ENCODE measurements at regions not wholly inside any gene's neighbourhood (a gene's known extent, or its start where the extent isn't known, plus 50 kb on each side); places are given as distances from the start of the nearest gene placed in this dataset.

DNA sequence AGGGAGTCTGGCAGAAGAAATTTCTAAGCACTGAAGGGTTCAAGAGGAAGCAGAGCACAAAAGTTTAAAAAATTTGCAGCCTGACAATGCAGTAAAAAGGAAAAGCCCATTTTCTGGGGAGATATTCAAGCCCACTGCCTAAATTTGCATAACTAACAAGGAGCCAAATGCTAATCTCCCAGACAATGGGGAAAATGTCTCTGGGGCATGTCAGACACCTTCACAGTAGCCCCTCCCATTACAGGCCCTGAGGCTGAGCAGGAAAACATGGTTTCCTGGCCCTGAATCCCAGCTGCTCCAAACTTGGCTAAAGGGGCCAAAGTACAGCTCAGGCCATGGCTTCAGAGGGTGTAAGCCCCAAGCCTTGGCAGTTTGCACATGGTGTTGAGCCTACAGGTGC is 908.5 kb upstream of the MANEA start:
- no peak for TF ChIP-seq NFIC (IDR thresholded peaks at IDR 0.05)
- TF ChIP-seq, protein P1, sequence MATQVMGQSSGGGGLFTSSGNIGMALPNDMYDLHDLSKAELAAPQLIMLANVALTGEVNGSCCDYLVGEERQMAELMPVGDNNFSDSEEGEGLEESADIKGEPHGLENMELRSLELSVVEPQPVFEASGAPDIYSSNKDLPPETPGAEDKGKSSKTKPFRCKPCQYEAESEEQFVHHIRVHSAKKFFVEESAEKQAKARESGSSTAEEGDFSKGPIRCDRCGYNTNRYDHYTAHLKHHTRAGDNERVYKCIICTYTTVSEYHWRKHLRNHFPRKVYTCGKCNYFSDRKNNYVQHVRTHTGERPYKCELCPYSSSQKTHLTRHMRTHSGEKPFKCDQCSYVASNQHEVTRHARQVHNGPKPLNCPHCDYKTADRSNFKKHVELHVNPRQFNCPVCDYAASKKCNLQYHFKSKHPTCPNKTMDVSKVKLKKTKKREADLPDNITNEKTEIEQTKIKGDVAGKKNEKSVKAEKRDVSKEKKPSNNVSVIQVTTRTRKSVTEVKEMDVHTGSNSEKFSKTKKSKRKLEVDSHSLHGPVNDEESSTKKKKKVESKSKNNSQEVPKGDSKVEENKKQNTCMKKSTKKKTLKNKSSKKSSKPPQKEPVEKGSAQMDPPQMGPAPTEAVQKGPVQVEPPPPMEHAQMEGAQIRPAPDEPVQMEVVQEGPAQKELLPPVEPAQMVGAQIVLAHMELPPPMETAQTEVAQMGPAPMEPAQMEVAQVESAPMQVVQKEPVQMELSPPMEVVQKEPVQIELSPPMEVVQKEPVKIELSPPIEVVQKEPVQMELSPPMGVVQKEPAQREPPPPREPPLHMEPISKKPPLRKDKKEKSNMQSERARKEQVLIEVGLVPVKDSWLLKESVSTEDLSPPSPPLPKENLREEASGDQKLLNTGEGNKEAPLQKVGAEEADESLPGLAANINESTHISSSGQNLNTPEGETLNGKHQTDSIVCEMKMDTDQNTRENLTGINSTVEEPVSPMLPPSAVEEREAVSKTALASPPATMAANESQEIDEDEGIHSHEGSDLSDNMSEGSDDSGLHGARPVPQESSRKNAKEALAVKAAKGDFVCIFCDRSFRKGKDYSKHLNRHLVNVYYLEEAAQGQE (IDR thresholded peaks at IDR 0.05; ENCODE audit: low read depth) = no peak
- no peak for TF ChIP-seq ZBTB7A (IDR thresholded peaks at IDR 0.05; ENCODE audit: low read depth)
- no peak for TF ChIP-seq FOXM1 (IDR thresholded peaks at IDR 0.05; ENCODE audit: borderline replicate concordance, low read depth)
- no peak for TF ChIP-seq TEAD4 (IDR thresholded peaks at IDR 0.05)
- TF ChIP-seq, protein P2, sequence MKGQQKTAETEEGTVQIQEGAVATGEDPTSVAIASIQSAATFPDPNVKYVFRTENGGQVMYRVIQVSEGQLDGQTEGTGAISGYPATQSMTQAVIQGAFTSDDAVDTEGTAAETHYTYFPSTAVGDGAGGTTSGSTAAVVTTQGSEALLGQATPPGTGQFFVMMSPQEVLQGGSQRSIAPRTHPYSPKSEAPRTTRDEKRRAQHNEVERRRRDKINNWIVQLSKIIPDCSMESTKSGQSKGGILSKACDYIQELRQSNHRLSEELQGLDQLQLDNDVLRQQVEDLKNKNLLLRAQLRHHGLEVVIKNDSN (IDR thresholded peaks at IDR 0.05) = no peak
- TF ChIP-seq YY1 (IDR thresholded peaks at IDR 0.05; ENCODE audit: low read depth) = no peak
- no peak for TF ChIP-seq CEBPB (IDR thresholded peaks at IDR 0.05)
- no peak for TF ChIP-seq CREB1 (IDR thresholded peaks at IDR 0.05; ENCODE audit: low read depth)
- no peak for TF ChIP-seq TCF12 (IDR thresholded peaks at IDR 0.05; ENCODE audit: low read depth)
- TF ChIP-seq EP300 (IDR thresholded peaks at IDR 0.05; ENCODE audit: borderline replicate concordance) = no peak
- TF ChIP-seq, protein P3, sequence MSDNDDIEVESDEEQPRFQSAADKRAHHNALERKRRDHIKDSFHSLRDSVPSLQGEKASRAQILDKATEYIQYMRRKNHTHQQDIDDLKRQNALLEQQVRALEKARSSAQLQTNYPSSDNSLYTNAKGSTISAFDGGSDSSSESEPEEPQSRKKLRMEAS (IDR thresholded peaks at IDR 0.05) = no peak
- no peak for TF ChIP-seq TAF1 (IDR thresholded peaks at IDR 0.05; ENCODE audit: low read depth)
- no peak for TF ChIP-seq RAD21 (IDR thresholded peaks at IDR 0.05; ENCODE audit: low read depth)
- TF ChIP-seq EGR1 (IDR thresholded peaks at IDR 0.05) = no peak

DNA sequence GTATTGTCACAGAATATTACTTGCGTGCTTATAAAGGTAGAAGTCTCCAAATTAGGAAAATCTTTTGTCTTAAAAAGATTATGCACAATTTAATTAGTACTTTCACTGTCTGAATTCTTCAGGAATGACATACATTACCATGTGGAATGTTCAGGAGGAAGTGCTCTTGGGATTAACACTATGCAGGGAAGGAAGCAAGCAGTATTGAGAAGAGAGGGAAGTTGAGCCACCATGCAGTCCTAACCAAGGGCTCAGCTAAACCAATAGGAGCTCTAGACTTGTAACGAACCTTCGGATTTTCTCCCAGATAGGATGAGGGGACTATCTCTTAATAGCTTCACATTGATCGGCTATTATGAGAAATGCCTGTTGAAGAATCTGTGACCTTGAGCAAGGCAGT is 918.4 kb upstream of the MANEA start:
- no peak for TF ChIP-seq EP300 (IDR thresholded peaks at IDR 0.05; ENCODE audit: borderline replicate concordance)

DNA sequence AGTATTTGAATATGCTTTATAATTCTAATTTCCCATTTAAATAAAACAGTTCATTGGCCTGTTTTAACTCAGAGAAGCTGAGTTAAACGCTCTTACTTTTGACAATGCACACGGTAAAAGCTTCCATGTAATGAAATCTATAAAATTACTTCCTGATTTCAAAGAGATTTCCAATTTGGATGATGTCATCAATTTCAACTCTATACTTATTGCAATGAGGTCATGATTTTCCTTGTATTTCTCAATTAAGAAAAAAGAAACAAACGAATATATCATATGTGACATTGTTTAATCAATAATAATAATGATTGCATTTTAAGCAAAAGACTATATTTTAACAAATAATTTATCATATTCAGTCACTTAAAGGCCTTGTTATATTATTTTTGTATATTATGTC is 926.1 kb upstream of the MANEA start:
- no peak for TF ChIP-seq ZBTB7A (IDR thresholded peaks at IDR 0.05; ENCODE audit: low read depth)
- no peak for TF ChIP-seq TCF12 (IDR thresholded peaks at IDR 0.05; ENCODE audit: low read depth)
- no peak for TF ChIP-seq CEBPB (IDR thresholded peaks at IDR 0.05)
- no peak for TF ChIP-seq TEAD4 (IDR thresholded peaks at IDR 0.05)
- no peak for TF ChIP-seq FOXM1 (IDR thresholded peaks at IDR 0.05; ENCODE audit: borderline replicate concordance, low read depth)
- no peak for TF ChIP-seq YY1 (IDR thresholded peaks at IDR 0.05; ENCODE audit: low read depth)
- TF ChIP-seq EP300 (IDR thresholded peaks at IDR 0.05; ENCODE audit: borderline replicate concordance) = no peak
- TF ChIP-seq TAF1 (IDR thresholded peaks at IDR 0.05; ENCODE audit: low read depth) = no peak

DNA sequence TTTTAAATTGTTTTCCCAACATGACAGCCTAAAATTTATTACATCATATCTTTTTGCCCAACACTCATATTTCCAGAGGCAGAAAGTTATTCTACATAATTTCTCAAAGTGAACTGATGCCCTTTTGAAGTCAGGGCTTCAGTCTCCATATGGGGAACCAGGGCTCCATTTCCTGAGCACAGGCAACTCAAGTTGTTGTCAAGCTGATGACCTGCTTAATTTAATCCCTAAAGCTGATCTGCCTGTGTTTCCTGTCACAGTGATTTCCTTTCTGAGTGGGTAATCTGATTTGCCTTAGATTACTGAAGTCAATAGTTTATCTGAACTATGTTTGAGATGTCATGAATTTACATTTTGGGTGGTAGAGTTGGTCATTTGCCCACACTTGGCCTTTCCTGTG is 932.1 kb upstream of the MANEA start:
- TF ChIP-seq EP300 (IDR thresholded peaks at IDR 0.05; ENCODE audit: borderline replicate concordance) (no peak), CEBPB (IDR thresholded peaks at IDR 0.05) (no peak), RAD21 (IDR thresholded peaks at IDR 0.05; ENCODE audit: low read depth) (no peak), NFIC (IDR thresholded peaks at IDR 0.05) (no peak), TAF1 (IDR thresholded peaks at IDR 0.05; ENCODE audit: low read depth) (no peak)
- TF ChIP-seq, protein P3 (IDR thresholded peaks at IDR 0.05) = no peak
- TF ChIP-seq, protein P2 (IDR thresholded peaks at IDR 0.05) = no peak

DNA sequence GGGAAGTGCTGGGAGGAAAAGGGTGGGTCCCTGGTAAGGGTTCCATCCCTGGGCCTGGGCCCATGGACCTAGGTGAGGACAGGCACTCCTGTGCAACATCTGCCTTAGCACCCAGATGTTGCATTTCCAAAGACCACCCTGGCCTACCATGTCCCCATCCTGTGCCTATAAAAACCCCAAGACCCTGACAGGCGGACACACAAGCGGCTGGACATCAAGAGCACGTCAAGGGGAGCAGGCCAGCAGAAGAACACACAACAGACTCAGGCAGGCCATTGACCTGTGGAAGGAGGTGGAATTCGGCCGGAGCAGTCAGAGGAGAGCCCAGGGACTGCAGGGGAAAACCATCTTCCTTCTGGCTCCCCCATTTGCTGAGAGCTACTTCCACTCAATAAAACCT is 937.8 kb upstream of the MANEA start:
- TF ChIP-seq YY1 (IDR thresholded peaks at IDR 0.05; ENCODE audit: low read depth) = no peak
- no peak for TF ChIP-seq EP300 (IDR thresholded peaks at IDR 0.05; ENCODE audit: borderline replicate concordance)
- no peak for TF ChIP-seq CREB1 (IDR thresholded peaks at IDR 0.05; ENCODE audit: low read depth)
- TF ChIP-seq TAF1 (IDR thresholded peaks at IDR 0.05; ENCODE audit: low read depth) = no peak
- TF ChIP-seq, protein P2 (IDR thresholded peaks at IDR 0.05) = no peak
- TF ChIP-seq NFIC (IDR thresholded peaks at IDR 0.05) = no peak
- no peak for TF ChIP-seq ZBTB7A (IDR thresholded peaks at IDR 0.05; ENCODE audit: low read depth)

DNA sequence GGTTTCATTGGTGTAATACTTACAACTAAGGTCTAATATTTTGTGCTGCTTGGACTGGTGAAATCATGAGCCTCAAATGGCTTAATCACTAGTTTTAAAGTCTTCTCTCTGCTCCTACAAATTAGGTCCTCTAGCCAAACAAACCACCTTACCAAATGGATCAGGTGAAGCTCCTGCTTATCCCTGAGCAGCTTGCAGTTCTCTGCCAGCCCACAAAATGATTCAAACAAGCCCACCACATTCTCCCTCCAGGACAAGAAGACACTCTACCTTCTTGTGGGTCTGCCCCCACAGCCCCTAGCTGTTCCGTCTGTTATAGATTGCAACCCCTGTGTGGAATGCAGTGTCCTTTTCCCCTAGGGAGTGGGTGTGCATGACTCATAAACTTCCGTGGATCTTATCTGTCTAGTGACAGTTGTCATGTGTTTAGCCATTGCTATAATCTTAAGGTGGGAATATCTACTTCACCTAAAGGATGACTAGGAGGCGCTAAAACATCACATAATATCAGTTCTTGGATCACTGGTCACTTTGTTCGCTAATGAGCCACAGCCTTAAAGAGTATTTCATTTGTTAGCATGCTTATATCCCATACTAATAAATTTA is 940.5 kb upstream of the MANEA start:
- TF ChIP-seq, protein P3 (IDR thresholded peaks at IDR 0.05) = no peak
- peak; percentile 62 for TF ChIP-seq RAD21 (IDR thresholded peaks at IDR 0.05; ENCODE audit: low read depth)

DNA sequence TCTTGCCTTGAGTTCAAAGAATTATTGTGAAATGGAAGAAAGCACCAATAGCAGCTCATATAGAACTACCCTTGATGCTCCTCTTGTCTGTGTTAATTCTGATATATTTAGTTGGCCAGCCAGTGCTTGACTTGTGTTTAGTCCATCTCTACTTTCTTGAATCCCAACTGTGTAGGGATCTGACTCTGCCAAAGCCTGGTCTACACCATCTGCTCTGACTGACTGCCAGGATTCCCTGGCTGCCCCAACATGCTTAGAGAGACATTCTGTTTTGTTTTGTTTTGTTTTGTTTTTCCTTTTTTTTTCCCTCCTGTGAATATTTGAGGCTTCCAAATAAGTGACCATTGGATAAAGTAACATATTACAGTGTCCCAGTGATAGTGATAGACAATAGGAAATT is 953.7 kb upstream of the MANEA start:
- TF ChIP-seq, protein P2 (IDR thresholded peaks at IDR 0.05) = no peak
- TF ChIP-seq CEBPB (IDR thresholded peaks at IDR 0.05) (no peak), FOXM1 (IDR thresholded peaks at IDR 0.05; ENCODE audit: borderline replicate concordance, low read depth) (no peak), RAD21 (IDR thresholded peaks at IDR 0.05; ENCODE audit: low read depth) (no peak)
- TF ChIP-seq, protein P3 (IDR thresholded peaks at IDR 0.05) = no peak
